Stimulated activated naive CD8-positive, alpha-beta T cell treated with anti-CD3 and anti-CD28 coated beads, Interleukin-15, Interleukin-2, amounts not matched to agents 100 ng/mL and 50 ng/mL, for 24 hours (primary cell): ENCODE measurements at regions not wholly inside any gene's neighbourhood (a gene's known extent, or its start where the extent isn't known, plus 50 kb on each side); places are given as distances from the start of the nearest gene placed in this dataset.

Source experiments
- H3K27ac Mint-ChIP-seq: one replicate; pipeline ENCODE4 v1.8.0; 2021; ENCODE audit warnings: mild to moderate bottlenecking, mixed read lengths
- H3K27me3 Mint-ChIP-seq: one replicate; pipeline ENCODE4 v1.8.0; 2021; ENCODE audit warnings: mixed read lengths
- H3K36me3 Mint-ChIP-seq: one replicate; pipeline ENCODE4 v1.8.0; 2021; ENCODE audit warnings: low read depth, mixed read lengths
- H3K4me1 Mint-ChIP-seq: one replicate; pipeline ENCODE4 v1.8.0; 2021; ENCODE audit warnings: low read depth, mixed read lengths
- H3K4me3 Mint-ChIP-seq: one replicate; pipeline ENCODE4 v1.8.0; 2021; ENCODE audit warnings: mild to moderate bottlenecking, mixed read lengths
- H3K9me3 Mint-ChIP-seq: one replicate; pipeline ENCODE4 v1.8.0; 2021; ENCODE audit warnings: mixed read lengths

DNA sequence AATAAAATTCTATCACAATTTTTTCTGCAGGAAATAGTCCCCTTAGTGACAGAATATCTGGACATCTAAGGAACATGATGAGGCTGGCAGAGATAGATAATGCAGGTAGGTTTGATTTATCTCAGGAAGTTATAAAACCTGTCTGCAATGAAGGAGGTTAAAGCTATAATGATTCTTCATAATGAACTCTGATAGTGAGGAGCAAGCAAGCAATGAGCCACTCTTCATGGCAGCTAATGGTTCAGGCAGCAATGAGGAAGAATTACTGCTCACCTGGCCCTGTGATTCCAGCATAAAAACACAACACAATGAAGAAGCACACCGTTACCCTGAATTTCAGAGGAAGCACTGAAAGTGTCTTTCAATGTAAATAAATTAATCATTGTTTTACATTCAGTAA lies 599.6 kb upstream of the PKDCC start:
- no peaks in the 10 kb centered on the region for H3K4me1 Mint-ChIP-seq
- H3K27me3 Mint-ChIP-seq = no peaks in the 10 kb centered on the region
- no peaks in the 10 kb centered on the region for H3K9me3 Mint-ChIP-seq
- no peak overlapping the region for H3K4me3 Mint-ChIP-seq
- no peaks in the 10 kb centered on the region for H3K36me3 Mint-ChIP-seq
- H3K27ac Mint-ChIP-seq = no peak overlapping the region

DNA sequence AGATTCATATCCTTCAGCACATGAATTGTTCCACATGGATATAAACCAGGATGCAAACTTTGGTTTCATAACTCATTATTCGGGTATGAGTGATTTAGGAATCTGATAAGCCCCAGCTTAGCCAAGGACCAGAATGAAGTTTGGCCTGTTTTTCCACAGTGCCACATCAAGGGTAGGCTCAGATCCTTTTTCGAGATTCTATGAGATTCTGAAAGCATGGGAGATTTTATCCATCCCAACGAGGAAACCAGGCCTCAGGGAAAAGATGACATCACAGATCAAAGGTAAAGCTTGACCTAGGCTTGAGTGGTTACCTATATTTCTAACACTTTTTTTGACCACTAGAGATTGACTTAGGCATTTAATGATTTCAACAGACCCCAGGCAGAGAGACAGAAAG lies 590.8 kb upstream of the PKDCC start:
- H3K4me3 Mint-ChIP-seq = no peak overlapping the region
- no peaks in the 10 kb centered on the region for H3K27me3 Mint-ChIP-seq
- H3K27ac Mint-ChIP-seq = no peak overlapping the region
- H3K9me3 Mint-ChIP-seq = no peaks in the 10 kb centered on the region
- H3K36me3 Mint-ChIP-seq = no peaks in the 10 kb centered on the region
- H3K4me1 Mint-ChIP-seq = no peaks in the 10 kb centered on the region

DNA sequence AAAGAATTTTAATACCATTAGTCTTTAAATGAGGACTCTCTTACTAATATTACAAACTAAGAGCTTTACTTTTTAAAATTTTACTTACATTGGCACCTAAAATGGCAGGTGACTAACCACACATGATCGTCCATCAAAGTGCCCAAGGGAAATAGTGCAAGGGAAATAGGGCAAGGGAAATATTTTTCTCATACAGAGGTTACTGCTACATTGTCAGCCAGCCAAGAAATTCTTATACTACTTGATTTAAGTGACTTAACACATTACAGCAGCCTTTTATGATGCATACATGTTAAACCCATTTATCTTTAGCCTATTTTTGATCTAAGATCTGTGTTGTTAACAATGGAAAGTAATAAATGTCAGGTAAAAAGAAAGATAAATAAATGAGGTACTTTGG lies 587.2 kb upstream of the PKDCC start:
- Mint-ChIP-seq H3K27me3 (no peaks in the 10 kb centered on the region), H3K4me1 (no peaks in the 10 kb centered on the region), H3K27ac (no peak overlapping the region), H3K9me3 (no peaks in the 10 kb centered on the region), H3K4me3 (no peak overlapping the region), H3K36me3 (no peaks in the 10 kb centered on the region)

DNA sequence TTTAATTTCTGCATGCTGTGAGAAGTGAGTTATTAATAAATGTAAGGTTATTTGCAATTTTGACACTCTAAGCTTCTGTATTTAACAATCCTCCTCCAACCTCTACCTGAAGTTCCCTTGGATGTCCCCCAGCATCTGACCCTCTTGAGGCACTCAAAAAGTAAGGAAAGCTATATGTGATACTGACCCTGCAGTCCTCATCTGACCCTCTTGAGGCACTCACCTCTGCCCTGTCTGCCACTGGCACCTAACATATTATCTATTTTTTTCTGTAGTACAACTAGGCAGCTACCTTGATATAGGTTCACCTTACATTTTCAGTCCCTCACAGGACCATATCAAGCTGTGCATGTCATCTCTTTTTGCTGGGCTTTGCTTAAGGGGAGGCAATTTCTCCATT lies 583.4 kb upstream of the PKDCC start:
- no peaks in the 10 kb centered on the region for H3K4me1 Mint-ChIP-seq
- H3K27ac Mint-ChIP-seq = no peak overlapping the region

DNA sequence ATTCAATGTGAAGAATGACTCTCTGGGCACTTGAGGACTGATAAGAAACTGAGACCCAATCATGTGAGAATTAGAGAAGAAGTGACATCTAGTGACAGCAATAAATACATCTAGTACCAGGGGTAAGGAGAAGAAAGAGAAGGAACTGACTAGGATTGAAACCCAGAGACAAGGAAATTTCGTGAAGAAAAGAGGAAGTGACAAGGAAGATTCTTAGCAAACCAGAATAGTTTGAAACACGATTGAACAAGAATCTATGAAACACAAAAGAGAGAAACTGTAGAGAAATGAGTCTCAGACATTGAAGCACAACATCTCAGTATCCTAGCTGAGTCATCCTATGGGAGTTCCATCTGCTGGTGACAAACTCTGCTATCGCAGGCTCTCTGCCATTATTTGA lies 571.9 kb upstream of the PKDCC start:
- Mint-ChIP-seq H3K4me3 (no peak overlapping the region), H3K27me3 (no peaks in the 10 kb centered on the region), H3K36me3 (no peaks in the 10 kb centered on the region), H3K9me3 (no peaks in the 10 kb centered on the region), H3K4me1 (no peaks in the 10 kb centered on the region), H3K27ac (no peak overlapping the region)

More for the DNA sequence above, 583.4 kb upstream of the PKDCC start:
- Mint-ChIP-seq H3K27me3 (no peaks in the 10 kb centered on the region), H3K36me3 (no peaks in the 10 kb centered on the region), H3K9me3 (no peaks in the 10 kb centered on the region), H3K4me3 (no peak overlapping the region)

DNA sequence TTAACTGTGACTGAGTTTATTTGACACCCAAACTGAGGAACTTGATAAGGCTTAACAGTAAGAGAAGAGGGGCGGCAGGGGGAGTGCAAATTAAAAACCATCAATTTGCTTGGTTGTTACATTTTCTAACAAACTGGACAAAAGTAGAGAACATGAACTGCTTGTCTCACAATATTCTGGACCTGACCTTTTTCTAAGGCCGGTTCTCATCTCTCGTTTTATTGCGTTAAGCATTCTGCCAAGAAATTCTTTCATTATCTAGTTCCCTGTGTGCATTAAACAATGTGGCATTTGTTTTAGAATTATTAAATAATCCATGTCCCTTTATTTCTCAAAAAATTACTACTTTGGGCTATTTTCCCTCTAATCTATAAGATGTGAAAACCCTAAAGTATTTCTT lies 565.2 kb upstream of the PKDCC start:
- Mint-ChIP-seq H3K27ac (no peak overlapping the region), H3K4me3 (no peak overlapping the region), H3K27me3 (no peaks in the 10 kb centered on the region), H3K36me3 (no peaks in the 10 kb centered on the region), H3K4me1 (no peaks in the 10 kb centered on the region), H3K9me3 (no peaks in the 10 kb centered on the region)

DNA sequence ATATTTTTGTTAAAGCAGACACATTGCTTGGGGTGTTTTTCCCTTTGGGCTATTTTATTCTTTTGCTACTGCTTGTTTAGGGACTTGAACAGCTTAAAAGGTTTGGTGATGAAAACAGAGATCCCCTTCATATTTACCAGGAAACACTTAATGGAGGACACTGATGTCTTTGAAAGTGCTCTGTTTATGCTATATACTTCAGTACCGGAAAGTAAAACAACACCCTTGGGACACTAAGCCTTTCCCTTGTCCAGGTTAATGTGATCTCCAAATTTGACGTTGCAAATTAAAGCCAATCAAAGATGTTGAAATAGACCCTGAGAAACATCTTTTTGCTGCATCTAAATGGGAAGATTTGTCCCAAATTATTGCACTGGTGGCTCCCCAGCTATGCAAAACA lies 564.6 kb upstream of the PKDCC start:
- no peaks in the 10 kb centered on the region for H3K9me3 Mint-ChIP-seq
- no peaks in the 10 kb centered on the region for H3K4me1 Mint-ChIP-seq
- no peaks in the 10 kb centered on the region for H3K27me3 Mint-ChIP-seq
- no peak overlapping the region for H3K27ac Mint-ChIP-seq
- H3K36me3 Mint-ChIP-seq = no peaks in the 10 kb centered on the region
- H3K4me3 Mint-ChIP-seq = no peak overlapping the region

DNA sequence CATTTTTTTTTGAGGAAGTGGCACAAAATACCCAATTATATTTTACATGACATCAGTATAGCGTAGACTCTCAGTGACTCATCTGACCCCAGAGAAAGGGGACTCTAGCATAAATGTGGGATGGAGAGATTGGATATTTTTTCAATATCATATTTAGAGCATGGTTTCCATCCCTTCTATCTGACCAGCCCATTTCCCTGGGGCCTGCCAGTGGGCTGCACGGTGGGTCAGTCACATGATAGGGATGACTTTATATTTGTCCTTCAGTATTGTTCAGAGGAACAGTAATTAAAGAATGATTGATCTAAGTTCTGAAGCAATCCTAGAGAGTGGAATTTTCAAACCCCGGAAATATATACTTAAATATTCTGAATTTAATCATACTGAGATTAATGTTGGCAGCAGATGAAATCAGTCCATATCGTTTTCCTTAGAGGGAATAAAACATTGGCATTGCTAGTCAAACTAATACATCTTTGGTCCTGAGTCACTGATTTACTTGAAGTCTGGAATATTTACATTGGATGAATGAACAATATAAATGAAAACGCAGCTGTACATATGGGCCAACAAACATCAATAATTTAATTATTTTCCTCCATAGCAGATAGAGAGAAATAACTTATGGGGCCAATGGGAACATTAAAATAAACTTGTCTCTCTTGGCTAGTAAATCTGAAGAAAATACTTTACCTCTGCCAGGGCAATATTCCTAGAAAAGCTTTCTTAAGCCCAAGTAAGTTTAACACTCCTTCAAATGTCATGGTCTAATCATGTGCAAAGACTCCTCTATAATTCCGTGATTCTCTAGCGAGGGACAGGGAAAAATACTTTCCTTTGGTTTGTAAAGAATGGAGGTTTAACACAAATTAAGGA lies 563.6 kb upstream of the PKDCC start:
- H3K27me3 Mint-ChIP-seq = no peaks in the 10 kb centered on the region
- H3K4me1 Mint-ChIP-seq = no peaks in the 10 kb centered on the region
- no peaks in the 10 kb centered on the region for H3K36me3 Mint-ChIP-seq
- no peaks in the 10 kb centered on the region for H3K9me3 Mint-ChIP-seq
- H3K27ac Mint-ChIP-seq = no peak overlapping the region
- no peak overlapping the region for H3K4me3 Mint-ChIP-seq

DNA sequence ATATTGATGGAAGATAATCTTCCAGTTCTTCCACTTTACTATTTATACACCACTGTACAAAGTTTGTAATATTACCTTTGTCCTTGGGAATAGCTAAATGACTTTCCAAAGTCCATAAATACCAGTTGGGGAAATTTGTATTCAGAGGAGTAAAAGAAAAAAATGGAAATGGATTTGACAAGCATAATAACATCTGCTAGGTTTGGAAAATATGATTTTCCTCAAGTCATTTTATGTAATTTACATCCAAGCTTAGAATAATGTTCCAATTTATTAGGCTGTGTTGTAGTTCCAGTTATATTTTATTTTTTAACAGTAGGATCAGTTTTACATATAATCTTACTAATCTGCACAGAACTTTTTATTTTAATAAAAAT lies 563.0 kb upstream of the PKDCC start:
- H3K27ac Mint-ChIP-seq = no peak overlapping the region
- H3K27me3 Mint-ChIP-seq = no peaks in the 10 kb centered on the region
- no peak overlapping the region for H3K4me3 Mint-ChIP-seq
- H3K36me3 Mint-ChIP-seq = no peaks in the 10 kb centered on the region
- H3K9me3 Mint-ChIP-seq = peaks cover 2% of the 10 kb centered on the region
- H3K4me1 Mint-ChIP-seq = no peaks in the 10 kb centered on the region

DNA sequence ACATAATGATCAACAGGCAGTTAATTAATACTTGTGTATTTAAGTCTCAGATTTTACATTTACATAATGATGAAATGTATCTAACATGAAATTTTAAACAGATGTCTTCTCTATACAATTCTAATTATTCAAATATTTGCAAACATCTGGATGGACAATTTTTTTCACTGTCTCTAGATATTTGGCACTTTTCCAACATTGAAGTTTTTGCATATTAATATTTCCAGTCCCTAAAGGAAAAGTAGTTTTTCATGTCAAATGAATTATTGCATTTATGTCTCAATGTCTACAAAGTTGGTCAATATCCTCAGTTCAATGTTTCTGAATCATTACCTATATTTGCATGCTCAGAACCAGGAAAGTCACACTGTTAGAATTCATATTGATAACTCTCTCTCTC lies 560.9 kb upstream of the PKDCC start:
- H3K27ac Mint-ChIP-seq = no peak overlapping the region
- H3K27me3 Mint-ChIP-seq = no peaks in the 10 kb centered on the region
- peaks cover 8% of the 10 kb centered on the region for H3K9me3 Mint-ChIP-seq
- no peaks in the 10 kb centered on the region for H3K4me1 Mint-ChIP-seq
- no peak overlapping the region for H3K4me3 Mint-ChIP-seq
- H3K36me3 Mint-ChIP-seq = no peaks in the 10 kb centered on the region

DNA sequence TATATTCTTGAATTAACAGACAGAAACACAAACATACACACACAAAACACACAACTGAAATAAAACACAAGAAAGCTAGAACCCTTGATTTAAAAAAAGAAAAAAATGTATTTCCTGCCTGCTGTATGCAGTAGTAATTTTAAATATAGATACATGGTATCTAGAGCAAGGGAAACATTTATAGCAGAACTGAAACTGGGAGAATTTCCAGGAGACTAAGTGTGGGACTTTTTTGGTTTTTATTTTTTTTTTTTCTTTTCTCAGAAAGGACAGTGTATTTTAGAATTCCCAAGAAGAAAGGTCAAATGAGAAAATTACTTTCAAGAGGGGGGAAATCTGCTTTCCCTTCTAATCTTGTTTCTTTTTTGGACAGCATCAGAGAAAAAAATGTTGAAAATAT lies 558.9 kb upstream of the PKDCC start:
- peaks cover 13% of the 10 kb centered on the region for H3K9me3 Mint-ChIP-seq
- no peaks in the 10 kb centered on the region for H3K4me1 Mint-ChIP-seq
- no peaks in the 10 kb centered on the region for H3K36me3 Mint-ChIP-seq
- H3K27ac Mint-ChIP-seq = no peak overlapping the region
- H3K27me3 Mint-ChIP-seq = no peaks in the 10 kb centered on the region
- H3K4me3 Mint-ChIP-seq = no peak overlapping the region

DNA sequence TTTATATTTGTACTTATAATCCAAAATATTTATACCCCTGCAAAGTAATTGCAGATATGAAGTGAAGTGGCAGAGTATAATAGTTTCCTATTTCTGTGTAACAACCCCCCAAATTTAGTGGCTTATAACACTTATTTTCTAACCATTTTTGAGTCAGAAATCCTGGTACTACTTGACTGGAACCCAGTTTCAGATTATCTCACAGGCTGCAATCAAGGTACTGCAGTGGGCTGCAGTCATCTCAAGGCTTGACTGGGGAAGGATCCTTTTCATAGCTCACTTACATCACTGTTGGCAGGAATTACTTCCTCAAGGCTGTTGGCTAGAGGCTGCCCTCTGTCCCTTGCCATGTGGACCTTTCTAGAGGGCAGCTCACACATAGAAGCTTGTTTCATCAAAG lies 558.2 kb upstream of the PKDCC start:
- Mint-ChIP-seq H3K27ac (no peak overlapping the region), H3K4me1 (no peaks in the 10 kb centered on the region), H3K4me3 (no peak overlapping the region), H3K27me3 (no peaks in the 10 kb centered on the region), H3K36me3 (no peaks in the 10 kb centered on the region), H3K9me3 (peaks cover 19% of the 10 kb centered on the region)

DNA sequence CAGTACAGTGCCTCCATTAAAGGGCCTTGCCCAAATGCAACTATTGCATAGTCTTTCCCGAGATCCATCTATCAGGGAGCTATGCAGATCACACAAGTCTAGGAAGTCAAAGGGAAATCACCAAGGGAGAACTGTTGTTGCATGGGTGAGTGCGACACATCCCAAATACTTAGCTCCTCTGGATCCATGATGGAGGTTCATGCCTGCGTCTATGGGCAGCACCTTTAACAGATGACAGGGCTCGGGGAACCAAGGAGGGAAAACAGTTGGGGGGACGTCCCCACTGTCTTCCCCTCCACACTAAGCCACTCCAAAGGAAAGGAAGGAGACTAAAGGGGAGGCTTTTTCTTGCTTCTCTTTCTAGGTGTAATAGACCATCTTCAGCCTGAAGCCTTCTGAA lies 552.8 kb upstream of the PKDCC start:
- H3K36me3 Mint-ChIP-seq = no peaks in the 10 kb centered on the region
- H3K27ac Mint-ChIP-seq = no peak overlapping the region
- no peak overlapping the region for H3K4me3 Mint-ChIP-seq
- H3K4me1 Mint-ChIP-seq = no peaks in the 10 kb centered on the region
- H3K27me3 Mint-ChIP-seq = no peaks in the 10 kb centered on the region
- H3K9me3 Mint-ChIP-seq = peaks cover 38% of the 10 kb centered on the region

DNA sequence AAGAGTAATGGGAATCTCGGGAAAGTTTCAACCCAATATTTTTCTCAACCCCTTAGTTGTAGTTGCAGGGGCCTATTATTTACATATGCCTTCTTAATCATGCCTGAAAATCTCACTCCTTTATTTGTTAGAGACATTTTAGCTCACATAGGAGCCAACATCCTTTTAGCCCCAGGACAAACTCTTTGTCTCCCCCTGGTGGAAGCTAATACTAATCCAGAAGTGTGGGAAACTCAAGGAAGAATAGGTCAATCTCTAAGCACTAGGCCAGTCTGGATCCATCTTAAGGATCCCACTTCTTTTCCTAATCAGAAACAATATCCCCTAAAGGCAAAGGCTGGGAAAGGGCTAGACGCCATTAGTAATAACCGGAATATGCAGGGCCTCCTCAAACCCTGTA lies 550.9 kb upstream of the PKDCC start:
- no peak overlapping the region for H3K27ac Mint-ChIP-seq
- no peaks in the 10 kb centered on the region for H3K4me1 Mint-ChIP-seq
- peaks cover 43% of the 10 kb centered on the region for H3K9me3 Mint-ChIP-seq
- H3K27me3 Mint-ChIP-seq = no peaks in the 10 kb centered on the region
- no peaks in the 10 kb centered on the region for H3K36me3 Mint-ChIP-seq
- H3K4me3 Mint-ChIP-seq = no peak overlapping the region

DNA sequence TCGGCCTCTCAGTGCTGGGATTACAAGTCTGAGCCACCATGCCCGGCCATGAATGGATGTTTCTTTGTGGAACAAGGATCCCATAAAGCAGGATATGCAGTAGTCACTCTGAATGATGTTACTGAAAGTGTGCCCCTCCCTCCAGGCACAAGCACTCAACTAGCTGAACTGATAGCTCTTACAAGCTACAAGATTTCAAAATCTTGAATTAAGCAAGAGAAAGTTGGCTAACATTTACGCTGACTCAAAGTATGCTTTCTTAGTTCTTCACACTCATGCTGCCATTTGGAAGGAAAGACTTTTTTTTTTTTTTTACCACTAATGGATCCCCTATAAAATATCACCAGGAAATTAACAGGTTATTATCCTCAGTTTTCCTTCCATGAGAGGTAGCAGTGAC lies 549.0 kb upstream of the PKDCC start:
- H3K36me3 Mint-ChIP-seq = no peaks in the 10 kb centered on the region
- H3K9me3 Mint-ChIP-seq = peaks cover 43% of the 10 kb centered on the region
- H3K4me1 Mint-ChIP-seq = no peaks in the 10 kb centered on the region
- no peak overlapping the region for H3K4me3 Mint-ChIP-seq
- no peak overlapping the region for H3K27ac Mint-ChIP-seq
- no peaks in the 10 kb centered on the region for H3K27me3 Mint-ChIP-seq

DNA sequence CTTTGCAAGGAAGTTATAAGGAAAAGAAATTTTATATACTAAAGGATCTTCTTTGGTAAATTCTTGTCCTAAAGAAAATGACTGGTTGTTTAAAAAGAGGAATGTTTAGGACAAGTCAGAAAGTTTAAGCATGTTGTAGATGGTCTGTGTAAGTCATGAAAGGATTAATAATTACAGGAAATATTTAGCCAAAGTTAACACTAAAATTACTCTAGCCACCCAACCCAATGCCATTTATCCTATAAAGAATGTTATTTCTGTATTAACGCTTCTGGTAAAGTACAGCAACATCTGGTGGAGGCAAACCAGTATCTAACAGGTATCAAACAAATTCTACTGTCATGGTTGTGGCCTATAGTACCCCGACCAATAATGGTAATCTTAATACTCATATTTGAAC lies 546.9 kb upstream of the PKDCC start:
- Mint-ChIP-seq H3K27me3 (no peaks in the 10 kb centered on the region), H3K27ac (no peak overlapping the region), H3K4me3 (no peak overlapping the region), H3K36me3 (no peaks in the 10 kb centered on the region), H3K4me1 (no peaks in the 10 kb centered on the region), H3K9me3 (peaks cover 25% of the 10 kb centered on the region)
